ENCODE measurements at regions not wholly inside any gene's neighbourhood (a gene's known extent, or its start where the extent isn't known, plus 50 kb on each side); places are given as distances from the start of the nearest gene placed in this dataset.

DNA sequence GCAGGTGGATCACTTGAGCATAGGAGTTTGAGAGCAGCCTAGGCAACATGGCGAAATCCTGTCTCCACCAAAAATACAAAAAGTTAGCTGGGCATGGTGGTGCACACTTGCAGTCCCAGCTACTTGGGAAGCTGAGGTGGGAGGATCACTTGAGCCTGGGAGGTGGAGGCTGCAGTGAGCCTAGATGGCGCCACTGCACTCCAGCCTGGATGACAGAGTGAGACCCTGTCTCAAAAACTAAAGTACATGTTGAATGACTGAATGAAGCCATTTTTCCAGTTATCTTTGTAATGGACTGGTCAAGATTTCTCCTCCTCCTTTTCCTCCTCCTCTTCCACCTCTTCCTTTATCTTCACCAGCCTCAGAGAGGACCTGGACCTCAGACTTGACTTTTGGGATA is 272.0 kb downstream of the SMAD2 start:
- no peak for TF ChIP-seq CTCF (conservative IDR thresholded peaks at IDR 0.05)
- no peak for TF ChIP-seq EZH2 (IDR thresholded peaks at IDR 0.05; ENCODE audit: low read depth)
